22Rv1 (cell line): ENCODE measurements at regions not wholly inside any gene's neighbourhood (a gene's known extent, or its start where the extent isn't known, plus 50 kb on each side); places are given as distances from the start of the nearest gene placed in this dataset.

ENCODE experiments used
- CTCF ChIP-seq: fragments of 450-650 bp; IDR thresholded peaks from 2 replicates; pipeline ENCODE4 v1.5.1; 2017; ENCODE audit warnings: mild to moderate bottlenecking
- ZFX ChIP-seq: fragments of 450-650 bp; IDR thresholded peaks from 2 replicates; pipeline ENCODE4 v1.6.1; 2017; ENCODE audit warnings: antibody characterized with exemption, borderline replicate concordance

DNA sequence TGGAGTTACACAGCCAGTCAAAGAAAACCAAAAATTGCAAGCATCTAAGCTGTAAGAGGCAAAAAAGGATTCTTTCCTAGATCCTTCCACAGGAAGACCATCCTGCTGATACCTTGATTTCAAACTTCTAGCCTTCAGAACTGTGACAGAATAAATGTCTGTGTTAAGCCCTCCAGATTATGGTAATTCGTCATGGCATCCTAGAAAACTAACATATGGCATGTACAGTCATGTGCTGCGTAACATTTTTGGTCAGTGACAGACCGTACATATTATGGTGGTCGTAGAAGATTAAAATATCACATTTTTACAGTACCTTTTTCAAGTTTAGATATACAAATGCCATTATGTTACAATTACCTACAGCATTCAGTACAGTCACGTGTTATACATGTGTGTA, 660.9 kb upstream of the LMO3 start:
- TF ChIP-seq ZFX (no peak), CTCF (no peak)
